PC-3 (cell line): ENCODE measurements at regions not wholly inside any gene's neighbourhood (a gene's known extent, or its start where the extent isn't known, plus 50 kb on each side); places are given as distances from the start of the nearest gene placed in this dataset.

Source experiments
- CTCF ChIP-seq: fragments of 300-600 bp; sonication (generic); conservative IDR thresholded peaks from 2 replicates; pipeline ENCODE4 v1.5.1; 2017; ENCODE audit warnings: antibody characterized with exemption, low read depth, mild to moderate bottlenecking, low read length
- EZH2 ChIP-seq: fragments of 300-600 bp; sonication (generic); IDR thresholded peaks from one replicate; pipeline ENCODE4 v1.6.1; 2017; ENCODE audit warnings: antibody characterized with exemption, mild to moderate bottlenecking, low read length; ENCODE audit not compliant: unreplicated experiment
- EZH2phosphoT487 ChIP-seq: fragments of 300-600 bp; sonication (generic); IDR thresholded peaks from 2 replicates; pipeline ENCODE4 v1.6.1; 2018; ENCODE audit warnings: mild to moderate bottlenecking, antibody characterized with exemption, low read length, borderline replicate concordance

GRCh38 chr7:35521941-35522340, 173.0 kb downstream of the HERPUD2 start:
- no peak for TF ChIP-seq CTCF
- TF ChIP-seq EZH2 = no peak
- TF ChIP-seq EZH2phosphoT487 = no peak
